ENCODE measurements at regions not wholly inside any gene's neighbourhood (a gene's known extent, or its start where the extent isn't known, plus 50 kb on each side); places are given as distances from the start of the nearest gene placed in this dataset.

DNA sequence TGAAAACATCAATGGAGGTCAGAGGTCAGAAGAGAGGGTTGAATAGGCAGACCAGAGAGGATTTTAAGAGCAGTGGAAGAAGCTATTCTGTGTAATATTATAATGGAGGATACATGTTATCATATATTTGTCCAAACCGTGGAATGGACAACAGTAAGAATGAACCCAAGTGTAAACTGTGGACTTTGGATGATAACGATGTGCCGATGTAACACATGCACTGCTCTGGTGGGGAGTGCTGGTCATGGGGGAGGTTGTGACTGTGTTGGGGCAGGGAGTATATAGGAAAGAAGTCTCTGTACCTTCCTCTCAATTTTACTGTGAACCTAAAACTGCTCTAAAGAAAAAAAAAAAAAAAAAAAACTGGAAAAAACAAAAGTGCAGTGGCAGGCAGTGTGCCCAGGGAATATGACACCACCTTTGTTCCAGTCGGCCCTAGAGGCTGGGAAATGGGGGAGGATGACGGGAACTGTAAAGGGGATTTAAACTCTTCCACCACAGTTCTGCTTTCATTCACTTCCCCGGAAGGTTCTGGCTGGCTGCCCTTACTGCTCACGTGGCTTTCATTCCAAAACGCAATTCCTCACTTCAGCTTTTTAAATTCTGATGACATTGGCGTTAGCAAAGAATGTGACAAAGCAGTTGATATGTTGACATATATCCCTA is 113.7 kb upstream of the ANKRD1 start:
- Histone ChIP-seq H3K9me3 (ENCODE audit: low read length) (no peaks in the 10 kb centered on the region), H3K4me1 (ENCODE audit: insufficient read depth, low read length) (peaks cover 45% of the 10 kb centered on the region), H3K36me3 (ENCODE audit: insufficient read depth, low read length) (no peaks in the 10 kb centered on the region), H2AFZ (ENCODE audit: low read depth, low read length) (no peak overlapping the region), H3K27me3 (ENCODE audit: insufficient read depth, low read length) (no peaks in the 10 kb centered on the region), H3K4me3 (ENCODE audit: low read length) (no peak overlapping the region)

DNA sequence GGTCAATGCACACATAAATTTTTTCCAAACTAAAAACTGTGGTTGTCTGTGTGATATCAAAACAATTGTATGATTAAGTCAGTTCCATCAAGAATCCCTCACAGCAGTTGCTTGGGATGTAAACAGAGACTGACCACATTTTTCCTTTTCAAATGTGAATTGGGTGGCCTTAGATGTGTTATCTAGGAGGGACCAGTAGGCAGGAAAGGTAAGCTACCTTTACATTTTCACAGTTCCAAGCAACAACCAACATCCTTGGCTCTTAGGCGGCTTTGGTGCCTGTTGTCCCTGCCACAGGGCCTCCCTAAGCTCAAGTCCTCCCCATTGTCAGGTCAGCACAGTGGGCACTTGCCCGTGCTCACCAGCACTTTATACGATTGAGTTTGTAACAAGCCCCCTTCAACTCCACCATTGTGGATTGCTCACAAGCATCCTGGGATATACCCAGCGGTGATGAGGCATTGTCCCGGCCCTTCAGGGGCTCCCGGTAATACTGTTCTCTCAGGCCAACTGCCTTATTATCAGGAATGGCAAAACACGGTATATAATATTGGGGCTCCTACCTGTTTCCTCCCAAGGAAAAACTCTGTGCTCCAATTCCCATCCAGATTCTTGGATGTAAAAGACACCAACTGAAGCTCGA is 114.9 kb upstream of the ANKRD1 start:
- Histone ChIP-seq H3K4me1 (ENCODE audit: insufficient read depth, low read length) (peaks cover 45% of the 10 kb centered on the region), H3K4me3 (ENCODE audit: low read length) (no peak overlapping the region), H3K9me3 (ENCODE audit: low read length) (no peaks in the 10 kb centered on the region), H3K36me3 (ENCODE audit: insufficient read depth, low read length) (no peaks in the 10 kb centered on the region), H3K27me3 (ENCODE audit: insufficient read depth, low read length) (no peaks in the 10 kb centered on the region), H2AFZ (ENCODE audit: low read depth, low read length) (no peak overlapping the region)

- H3K36me3 ChIP-seq (ENCODE audit: insufficient read depth, low read length) = no peaks in the 10 kb centered on the region
- no peak overlapping the region for H2AFZ ChIP-seq (ENCODE audit: low read depth, low read length)
- H3K4me3 ChIP-seq (ENCODE audit: low read length) = no peak overlapping the region
- no peaks in the 10 kb centered on the region for H3K9me3 ChIP-seq (ENCODE audit: low read length)
- H3K27me3 ChIP-seq (ENCODE audit: insufficient read depth, low read length) = no peaks in the 10 kb centered on the region
- peaks cover 45% of the 10 kb centered on the region for H3K4me1 ChIP-seq (ENCODE audit: insufficient read depth, low read length)
These were observed 116.0 kb upstream of the ANKRD1 start for GRCh38 chr10:91036807-91037411.

DNA sequence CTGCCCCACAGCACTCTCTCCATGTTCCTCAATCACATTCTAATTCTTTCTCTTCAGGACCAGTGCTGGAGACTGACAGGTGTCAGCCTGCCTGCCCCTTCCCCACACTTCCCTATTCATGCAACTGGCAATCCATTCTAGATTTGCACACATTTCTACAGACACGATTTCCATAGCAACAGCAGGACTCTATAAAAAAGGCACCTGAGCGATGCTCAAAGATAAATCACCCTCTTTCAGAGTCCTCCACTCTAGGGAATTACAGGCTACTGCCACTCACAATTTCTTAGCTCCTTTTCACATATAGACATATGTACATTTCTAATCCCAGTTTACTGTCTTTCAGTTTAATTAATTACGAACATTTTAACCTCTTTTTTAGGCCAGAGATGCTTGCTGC is 118.1 kb upstream of the ANKRD1 start:
- Histone ChIP-seq H3K36me3 (ENCODE audit: insufficient read depth, low read length) (no peaks in the 10 kb centered on the region), H3K9me3 (ENCODE audit: low read length) (no peaks in the 10 kb centered on the region), H2AFZ (ENCODE audit: low read depth, low read length) (no peak overlapping the region), H3K4me1 (ENCODE audit: insufficient read depth, low read length) (peaks cover 32% of the 10 kb centered on the region), H3K4me3 (ENCODE audit: low read length) (no peak overlapping the region), H3K27me3 (ENCODE audit: insufficient read depth, low read length) (no peaks in the 10 kb centered on the region)

GRCh38 chr10:91040343-91040742 is 119.5 kb upstream of the ANKRD1 start:
- no peak overlapping the region for H3K4me3 ChIP-seq (ENCODE audit: low read length)
- H2AFZ ChIP-seq (ENCODE audit: low read depth, low read length) = no peak overlapping the region
- H3K9me3 ChIP-seq (ENCODE audit: low read length) = no peaks in the 10 kb centered on the region
- no peaks in the 10 kb centered on the region for H3K36me3 ChIP-seq (ENCODE audit: insufficient read depth, low read length)
- peaks cover 28% of the 10 kb centered on the region for H3K4me1 ChIP-seq (ENCODE audit: insufficient read depth, low read length)
- H3K27me3 ChIP-seq (ENCODE audit: insufficient read depth, low read length) = no peaks in the 10 kb centered on the region

DNA sequence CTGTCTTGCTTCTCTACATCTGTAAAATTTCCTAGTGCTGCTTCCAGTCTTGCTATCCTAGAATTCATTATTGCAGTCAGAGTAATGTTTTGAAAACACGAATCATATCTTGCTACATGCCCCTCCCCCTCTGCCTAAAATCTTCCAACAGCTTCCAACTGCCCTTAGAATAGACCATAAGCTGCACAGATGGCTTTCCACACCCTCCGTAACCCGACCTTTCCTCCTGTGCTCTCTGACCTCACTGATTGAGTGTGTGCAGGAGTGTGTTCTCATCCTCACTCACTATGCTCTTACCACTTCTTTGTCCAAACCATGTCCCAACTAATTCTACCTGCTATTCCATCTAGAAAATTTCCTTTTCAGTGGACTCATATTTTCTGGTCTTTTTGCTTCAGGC is 121.2 kb upstream of the ANKRD1 start:
- peaks cover 37% of the 10 kb centered on the region for H3K4me1 ChIP-seq (ENCODE audit: insufficient read depth, low read length)
- no peak overlapping the region for H2AFZ ChIP-seq (ENCODE audit: low read depth, low read length)

GRCh38 chr10:91043173-91043910 is 122.5 kb upstream of the ANKRD1 start:
- no peaks in the 10 kb centered on the region for H3K27me3 ChIP-seq (ENCODE audit: insufficient read depth, low read length)
- H3K4me1 ChIP-seq (ENCODE audit: insufficient read depth, low read length) = peaks cover 47% of the 10 kb centered on the region
- H2AFZ ChIP-seq (ENCODE audit: low read depth, low read length) = no peak overlapping the region
- H3K36me3 ChIP-seq (ENCODE audit: insufficient read depth, low read length) = no peaks in the 10 kb centered on the region
- peaks cover 3% of the 10 kb centered on the region for H3K9me3 ChIP-seq (ENCODE audit: low read length)
- H3K4me3 ChIP-seq (ENCODE audit: low read length) = no peak overlapping the region

More for the DNA sequence above, 121.2 kb upstream of the ANKRD1 start:
- Histone ChIP-seq H3K9me3 (ENCODE audit: low read length) (peaks cover 3% of the 10 kb centered on the region), H3K4me3 (ENCODE audit: low read length) (no peak overlapping the region), H3K27me3 (ENCODE audit: insufficient read depth, low read length) (no peaks in the 10 kb centered on the region), H3K36me3 (ENCODE audit: insufficient read depth, low read length) (no peaks in the 10 kb centered on the region)

GRCh38 chr10:91046869-91047268 is 126.0 kb upstream of the ANKRD1 start:
- Histone ChIP-seq H3K36me3 (ENCODE audit: insufficient read depth, low read length) (no peaks in the 10 kb centered on the region), H3K9me3 (ENCODE audit: low read length) (peaks cover 3% of the 10 kb centered on the region), H3K27me3 (ENCODE audit: insufficient read depth, low read length) (no peaks in the 10 kb centered on the region), H3K4me3 (ENCODE audit: low read length) (no peak overlapping the region), H2AFZ (ENCODE audit: low read depth, low read length) (no peak overlapping the region), H3K4me1 (ENCODE audit: insufficient read depth, low read length) (peaks cover 68% of the 10 kb centered on the region)

GRCh38 chr10:91048380-91048779 is 127.5 kb upstream of the ANKRD1 start:
- Histone ChIP-seq H3K4me3 (ENCODE audit: low read length) (no peak overlapping the region), H3K36me3 (ENCODE audit: insufficient read depth, low read length) (no peaks in the 10 kb centered on the region), H3K9me3 (ENCODE audit: low read length) (peaks cover 3% of the 10 kb centered on the region), H3K4me1 (ENCODE audit: insufficient read depth, low read length) (peaks cover 81% of the 10 kb centered on the region), H2AFZ (ENCODE audit: low read depth, low read length) (no peak overlapping the region), H3K27me3 (ENCODE audit: insufficient read depth, low read length) (no peaks in the 10 kb centered on the region)

DNA sequence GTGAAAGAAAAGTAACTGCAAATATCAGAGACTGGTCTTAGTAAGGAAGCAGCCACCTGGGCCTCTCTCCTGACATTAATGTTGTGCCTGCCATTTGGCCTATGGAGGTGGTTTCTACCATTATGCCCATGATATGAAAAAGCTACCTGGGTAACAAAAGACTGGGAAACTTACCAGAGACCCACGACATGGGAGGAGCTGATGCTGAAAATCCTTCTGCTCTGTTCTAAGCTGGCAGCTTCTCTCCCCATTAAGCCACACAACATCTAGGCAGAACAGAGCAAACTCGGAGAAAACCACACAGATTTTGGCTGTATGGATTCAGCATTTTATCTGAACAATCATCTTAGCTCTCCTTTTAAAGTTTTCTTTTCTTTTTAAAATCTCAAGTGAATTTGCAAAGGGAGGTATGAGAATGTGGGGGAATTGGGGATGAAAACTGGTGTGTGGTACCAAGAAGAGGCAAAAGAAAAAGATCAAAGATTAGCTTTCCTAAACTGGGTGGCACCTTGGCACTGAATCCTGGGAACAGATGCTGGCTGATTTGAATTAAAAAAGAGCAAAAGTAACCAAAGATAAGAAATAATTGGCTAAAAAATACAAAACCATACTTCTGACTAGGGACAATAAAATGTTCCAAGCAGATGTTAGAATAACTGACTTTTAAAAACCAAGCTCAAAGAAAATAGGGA is 128.6 kb upstream of the ANKRD1 start:
- Histone ChIP-seq H3K4me1 (ENCODE audit: insufficient read depth, low read length) (peaks cover 87% of the 10 kb centered on the region), H3K4me3 (ENCODE audit: low read length) (no peak overlapping the region), H3K36me3 (ENCODE audit: insufficient read depth, low read length) (no peaks in the 10 kb centered on the region), H3K9me3 (ENCODE audit: low read length) (peaks cover 3% of the 10 kb centered on the region), H2AFZ (ENCODE audit: low read depth, low read length) (no peak overlapping the region), H3K27me3 (ENCODE audit: insufficient read depth, low read length) (no peaks in the 10 kb centered on the region)

- Histone ChIP-seq H3K27me3 (ENCODE audit: insufficient read depth, low read length) (no peaks in the 10 kb centered on the region), H2AFZ (ENCODE audit: low read depth, low read length) (no peak overlapping the region), H3K4me3 (ENCODE audit: low read length) (no peak overlapping the region), H3K36me3 (ENCODE audit: insufficient read depth, low read length) (no peaks in the 10 kb centered on the region), H3K4me1 (ENCODE audit: insufficient read depth, low read length) (peaks cover 87% of the 10 kb centered on the region), H3K9me3 (ENCODE audit: low read length) (peaks cover 3% of the 10 kb centered on the region)
These were observed 129.1 kb upstream of the ANKRD1 start for GRCh38 chr10:91049988-91050360.

DNA sequence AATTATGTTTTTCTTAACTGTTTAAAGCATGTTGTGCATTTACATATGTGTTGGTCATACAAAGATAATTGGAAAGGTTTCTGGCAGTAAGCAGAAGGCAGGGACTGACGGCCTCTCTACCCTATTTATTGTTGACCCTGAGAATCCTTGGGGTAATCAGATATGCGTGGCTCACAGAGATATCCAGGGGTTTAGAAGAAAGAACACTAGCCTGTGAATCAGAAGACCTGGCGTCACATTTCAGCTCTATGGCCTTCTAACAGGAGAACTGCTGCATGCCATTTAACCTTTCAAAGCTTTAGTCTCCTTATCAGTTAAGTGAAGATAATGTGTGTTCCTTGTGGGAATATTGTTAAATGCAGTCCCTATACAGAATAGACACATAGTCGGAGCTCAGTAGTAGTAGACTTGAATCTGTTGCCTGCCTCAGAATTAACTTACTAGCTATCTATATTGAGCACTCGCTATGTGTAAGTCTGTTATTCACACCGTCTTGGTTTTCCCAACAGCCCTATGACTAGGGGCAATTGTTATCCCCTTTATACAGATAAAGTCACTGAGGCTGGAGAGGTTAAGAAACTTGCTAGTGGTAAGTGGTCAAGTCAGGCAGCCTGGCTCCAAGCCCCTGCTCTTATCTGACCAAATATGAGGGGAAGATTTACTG is 129.6 kb upstream of the ANKRD1 start:
- Histone ChIP-seq H3K4me3 (ENCODE audit: low read length) (no peak overlapping the region), H3K27me3 (ENCODE audit: insufficient read depth, low read length) (no peaks in the 10 kb centered on the region), H3K36me3 (ENCODE audit: insufficient read depth, low read length) (no peaks in the 10 kb centered on the region), H3K4me1 (ENCODE audit: insufficient read depth, low read length) (peaks cover 88% of the 10 kb centered on the region), H2AFZ (ENCODE audit: low read depth, low read length) (no peak overlapping the region), H3K9me3 (ENCODE audit: low read length) (peaks cover 3% of the 10 kb centered on the region)
